ENCODE measurements at regions not wholly inside any gene's neighbourhood (a gene's known extent, or its start where the extent isn't known, plus 50 kb on each side); places are given as distances from the start of the nearest gene placed in this dataset.

- DNase-seq (ENCODE audit: low spot score): peak; percentile 77
Observed at GRCh38 chr6:41428996-41429421, 93.6 kb downstream of the NCR2 start.

- DNase-seq (ENCODE audit: low spot score): no peak
Observed at GRCh38 chr6:41429506-41430504, 94.4 kb downstream of the NCR2 start.

GRCh38 chr6:41430875-41431274, 95.5 kb downstream of the NCR2 start:
- DNase-seq (ENCODE audit: low spot score): peak; percentile 80

GRCh38 chr6:41432280-41432679, 96.9 kb downstream of the NCR2 start:
- no peak for DNase-seq (ENCODE audit: low spot score)

GRCh38 chr6:41434803-41435481, 99.5 kb downstream of the NCR2 start:
- no peak for DNase-seq (ENCODE audit: low spot score)

- DNase-seq (ENCODE audit: low spot score): no peak
Observed at GRCh38 chr6:41437604-41438003, 102.2 kb downstream of the NCR2 start.

- DNase-seq (ENCODE audit: low spot score): no peak
Observed at GRCh38 chr6:41438746-41439145, 103.3 kb downstream of the NCR2 start.

GRCh38 chr6:41439524-41440418, 104.4 kb downstream of the NCR2 start:
- no peak for DNase-seq (ENCODE audit: low spot score)

- no peak for DNase-seq (ENCODE audit: low spot score)
Observed at GRCh38 chr6:41440958-41441357, 105.2 kb upstream of the FOXP4 start.

- DNase-seq (ENCODE audit: low spot score): no peak
Observed at GRCh38 chr6:41441598-41442351, 104.4 kb upstream of the FOXP4 start.

GRCh38 chr6:41442352-41442672, 103.9 kb upstream of the FOXP4 start:
- DNase-seq (ENCODE audit: low spot score): no peak

GRCh38 chr6:41442800-41443501, 103.2 kb upstream of the FOXP4 start:
- no peak for DNase-seq (ENCODE audit: low spot score)

- DNase-seq (ENCODE audit: low spot score): no peak
Observed at GRCh38 chr6:41443616-41444525, 102.3 kb upstream of the FOXP4 start.

- DNase-seq (ENCODE audit: low spot score): no peak
Observed at GRCh38 chr6:41445261-41445660, 100.9 kb upstream of the FOXP4 start.

GRCh38 chr6:41446132-41446531, 100.0 kb upstream of the FOXP4 start:
- no peak for DNase-seq (ENCODE audit: low spot score)

GRCh38 chr6:41446907-41447545, 99.2 kb upstream of the FOXP4 start:
- DNase-seq (ENCODE audit: low spot score): no peak

GRCh38 chr6:41448256-41448655, 97.9 kb upstream of the FOXP4 start:
- no peak for DNase-seq (ENCODE audit: low spot score)

- DNase-seq (ENCODE audit: low spot score): no peak
Observed at GRCh38 chr6:41449399-41450245, 96.6 kb upstream of the FOXP4 start.

Data from A172 (cell line).